ENCODE measurements at regions not wholly inside any gene's neighbourhood (a gene's known extent, or its start where the extent isn't known, plus 50 kb on each side); places are given as distances from the start of the nearest gene placed in this dataset.

- no peak for TF ChIP-seq ZNF605 (CRISPR knock-in tag; IDR thresholded peaks at IDR 0.05)
- no peak for TF ChIP-seq NFE2L2 (IDR thresholded peaks at IDR 0.05; ENCODE audit: low read length)
- TF ChIP-seq CTCF (CRISPR knock-in tag; IDR thresholded peaks at IDR 0.05), result no peak
- TF ChIP-seq ZBTB33 (CRISPR knock-in tag; IDR thresholded peaks at IDR 0.05), result no peak
- TF ChIP-seq TBL1XR1 (IDR thresholded peaks at IDR 0.05; ENCODE audit: borderline replicate concordance, low read length, partially characterized antibody), result no peak
- TF ChIP-seq, protein P1, sequence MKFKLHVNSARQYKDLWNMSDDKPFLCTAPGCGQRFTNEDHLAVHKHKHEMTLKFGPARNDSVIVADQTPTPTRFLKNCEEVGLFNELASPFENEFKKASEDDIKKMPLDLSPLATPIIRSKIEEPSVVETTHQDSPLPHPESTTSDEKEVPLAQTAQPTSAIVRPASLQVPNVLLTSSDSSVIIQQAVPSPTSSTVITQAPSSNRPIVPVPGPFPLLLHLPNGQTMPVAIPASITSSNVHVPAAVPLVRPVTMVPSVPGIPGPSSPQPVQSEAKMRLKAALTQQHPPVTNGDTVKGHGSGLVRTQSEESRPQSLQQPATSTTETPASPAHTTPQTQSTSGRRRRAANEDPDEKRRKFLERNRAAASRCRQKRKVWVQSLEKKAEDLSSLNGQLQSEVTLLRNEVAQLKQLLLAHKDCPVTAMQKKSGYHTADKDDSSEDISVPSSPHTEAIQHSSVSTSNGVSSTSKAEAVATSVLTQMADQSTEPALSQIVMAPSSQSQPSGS (CRISPR knock-in tag; IDR thresholded peaks at IDR 0.05), result no peak
- TF ChIP-seq, protein P2, sequence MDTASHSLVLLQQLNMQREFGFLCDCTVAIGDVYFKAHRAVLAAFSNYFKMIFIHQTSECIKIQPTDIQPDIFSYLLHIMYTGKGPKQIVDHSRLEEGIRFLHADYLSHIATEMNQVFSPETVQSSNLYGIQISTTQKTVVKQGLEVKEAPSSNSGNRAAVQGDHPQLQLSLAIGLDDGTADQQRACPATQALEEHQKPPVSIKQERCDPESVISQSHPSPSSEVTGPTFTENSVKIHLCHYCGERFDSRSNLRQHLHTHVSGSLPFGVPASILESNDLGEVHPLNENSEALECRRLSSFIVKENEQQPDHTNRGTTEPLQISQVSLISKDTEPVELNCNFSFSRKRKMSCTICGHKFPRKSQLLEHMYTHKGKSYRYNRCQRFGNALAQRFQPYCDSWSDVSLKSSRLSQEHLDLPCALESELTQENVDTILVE (CRISPR knock-in tag; IDR thresholded peaks at IDR 0.05), result no peak
- no peak for TF ChIP-seq ZNF234 (CRISPR knock-in tag; conservative IDR thresholded peaks at IDR 0.05)
- no peak for TF ChIP-seq NFKBIZ (CRISPR knock-in tag; IDR thresholded peaks at IDR 0.05)
- TF ChIP-seq MAZ (IDR thresholded peaks at IDR 0.05; ENCODE audit: borderline replicate concordance, low read depth, low read length), result no peak
- no peak for TF ChIP-seq MAZ (CRISPR knock-in tag; IDR thresholded peaks at IDR 0.05; ENCODE audit: low read depth)
- no peak for TF ChIP-seq ETV6 (CRISPR knock-in tag; conservative IDR thresholded peaks at IDR 0.05)
- TF ChIP-seq EP300 (IDR thresholded peaks at IDR 0.05; ENCODE audit: low read depth in 2 of 2, low read length in 2 of 2), result no peak
- TF ChIP-seq EP300 (CRISPR knock-in tag; IDR thresholded peaks at IDR 0.05; ENCODE audit: borderline replicate concordance), result no peak
- no peak for TF ChIP-seq TGIF2 (CRISPR knock-in tag; IDR thresholded peaks at IDR 0.05)
Observed at GRCh38 chr17:45708707-45709290, 75.3 kb upstream of the CRHR1 start.
